ENCODE measurements at regions not wholly inside any gene's neighbourhood (a gene's known extent, or its start where the extent isn't known, plus 50 kb on each side); places are given as distances from the start of the nearest gene placed in this dataset.

DNA sequence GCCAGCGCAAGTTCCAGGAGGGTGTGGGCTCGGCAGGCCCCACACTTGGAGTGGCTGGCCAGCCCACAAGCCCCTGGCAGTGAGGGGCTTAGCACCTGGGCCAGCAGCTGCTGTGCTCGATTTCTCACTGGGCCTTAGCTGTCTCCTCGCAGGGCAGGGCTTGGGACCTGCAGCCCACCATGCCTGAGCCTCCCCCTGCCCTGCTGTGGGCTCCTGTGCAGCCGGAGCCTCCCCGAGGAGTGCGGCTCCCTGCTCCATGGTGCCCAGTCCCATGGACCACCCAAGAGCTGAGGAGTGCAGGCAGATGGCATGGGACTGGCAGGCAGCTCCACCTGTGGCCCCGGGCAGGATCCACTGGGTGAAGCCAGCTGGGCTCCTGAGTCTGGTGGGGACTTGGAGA, 139.2 kb upstream of the CXCL13 start:
- TF ChIP-seq EZH2 (IDR thresholded peaks at IDR 0.05; ENCODE audit: insufficient read depth, poor library complexity, severe bottlenecking) (no peak), EZH2phosphoT487 (IDR thresholded peaks at IDR 0.05; ENCODE audit: insufficient read depth, low read depth) (no peak)

All from GM23248 (cell line).